Upper lobe of left lung (tissue), 4 donors: ENCODE measurements at regions not wholly inside any gene's neighbourhood (a gene's known extent, or its start where the extent isn't known, plus 50 kb on each side); places are given as distances from the start of the nearest gene placed in this dataset.

Experiments
- CTCF ChIP-seq, 6 experiments: fragments of 450-650 bp in 4 of 6; fragments of 200-600 bp in 2 of 6; sonication (generic) in 2 of 6; IDR thresholded peaks; one replicate each; pipeline ENCODE4 v1.5.1; 2016 to 2019; ENCODE audit warnings: antibody characterized with exemption in 6 of 6
- EP300 ChIP-seq, 4 donors: sonication (generic); formaldehyde crosslinking; IDR thresholded peaks; one replicate each; pipeline ENCODE4 v1.5.1; 2017; ENCODE audit warnings: antibody characterized with exemption in 4 of 4, control low read depth in 2 of 4
- POLR2A ChIP-seq, 4 donors: fragments of 450-650 bp; IDR thresholded peaks; one replicate each; pipeline ENCODE4 v1.5.1; 2016 to 2017; ENCODE audit warnings: antibody characterized with exemption in 4 of 4, mild to moderate bottlenecking in 2 of 4
- POLR2AphosphoS5 ChIP-seq, 2 donors: sonication (generic); formaldehyde crosslinking; IDR thresholded peaks; one replicate each; pipeline ENCODE4 v1.5.1; 2017; ENCODE audit warnings: antibody characterized with exemption in 2 of 2

- TF ChIP-seq CTCF (IDR thresholded peaks at IDR 0.05): no peak
- no peak for TF ChIP-seq EP300 (IDR thresholded peaks at IDR 0.05)
- TF ChIP-seq POLR2A (IDR thresholded peaks at IDR 0.05): no peak
- no peak for TF ChIP-seq POLR2AphosphoS5 (IDR thresholded peaks at IDR 0.05)
These were observed 550.4 kb downstream of the JRKL start for GRCh38 chr11:96940227-96940626.
